ENCODE measurements at regions not wholly inside any gene's neighbourhood (a gene's known extent, or its start where the extent isn't known, plus 50 kb on each side); places are given as distances from the start of the nearest gene placed in this dataset.
"Not testable (repeated sequence)": the region's sequence is repeated elsewhere in the genome, so short reads cannot be mapped to it uniquely, and the experiment has no call there.

DNA sequence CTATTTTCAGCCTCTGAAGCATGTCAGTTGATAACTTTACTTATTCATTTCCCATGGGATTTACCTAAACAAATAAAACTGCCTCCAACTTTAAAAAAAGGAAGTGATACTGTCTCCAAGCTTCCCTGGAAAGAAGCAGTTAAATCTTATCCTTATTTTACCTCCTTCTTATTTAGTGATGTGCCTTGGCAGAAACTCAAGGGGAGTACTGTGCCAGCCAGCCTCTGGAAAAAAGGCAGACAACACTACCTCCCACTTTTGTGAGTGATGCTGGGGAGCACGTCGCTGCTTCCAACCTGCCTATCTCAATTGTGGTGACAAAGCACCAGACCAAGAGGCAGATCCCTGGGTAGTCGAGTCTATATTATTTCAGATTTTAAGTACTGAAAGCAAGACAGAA, 765.6 kb downstream of the DIAPH3 start:
- no peak overlapping the region for H3K4me3 ChIP-seq (replicated peaks; ENCODE audit: low read depth, low read length)
- no peak for DNase-seq (ENCODE audit: extremely low read depth, insufficient read length)

DNA sequence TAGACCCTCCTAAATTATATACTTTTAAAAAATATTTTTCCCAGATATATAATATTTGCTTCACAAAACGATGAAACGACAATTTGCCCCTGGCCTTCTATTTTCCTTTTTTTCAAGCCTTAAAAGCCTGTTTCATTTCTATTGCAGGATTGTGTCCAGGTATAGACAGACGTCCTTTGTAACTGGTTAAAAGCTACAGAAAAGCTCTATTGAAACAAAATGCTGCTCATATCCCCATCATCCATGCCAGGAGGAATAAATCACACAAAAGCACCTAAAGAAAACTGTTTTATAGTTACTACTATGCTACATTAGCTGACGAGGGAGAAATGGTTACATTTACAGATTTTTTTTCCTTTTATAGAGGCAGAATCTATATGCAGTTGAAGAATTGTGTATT, 765.1 kb downstream of the DIAPH3 start:
- H3K27me3 ChIP-seq (replicated peaks; ENCODE audit: control insufficient read depth, insufficient read depth, low read length): no peaks in the 10 kb centered on the region
- no peak overlapping the region for H3K4me3 ChIP-seq (replicated peaks; ENCODE audit: low read depth, low read length)
- H3K36me3 ChIP-seq (ENCODE audit: control insufficient read depth, insufficient read depth, low read length): no peaks in the 10 kb centered on the region
- no peak for DNase-seq (ENCODE audit: extremely low read depth, insufficient read length)
- TF ChIP-seq, protein P1, sequence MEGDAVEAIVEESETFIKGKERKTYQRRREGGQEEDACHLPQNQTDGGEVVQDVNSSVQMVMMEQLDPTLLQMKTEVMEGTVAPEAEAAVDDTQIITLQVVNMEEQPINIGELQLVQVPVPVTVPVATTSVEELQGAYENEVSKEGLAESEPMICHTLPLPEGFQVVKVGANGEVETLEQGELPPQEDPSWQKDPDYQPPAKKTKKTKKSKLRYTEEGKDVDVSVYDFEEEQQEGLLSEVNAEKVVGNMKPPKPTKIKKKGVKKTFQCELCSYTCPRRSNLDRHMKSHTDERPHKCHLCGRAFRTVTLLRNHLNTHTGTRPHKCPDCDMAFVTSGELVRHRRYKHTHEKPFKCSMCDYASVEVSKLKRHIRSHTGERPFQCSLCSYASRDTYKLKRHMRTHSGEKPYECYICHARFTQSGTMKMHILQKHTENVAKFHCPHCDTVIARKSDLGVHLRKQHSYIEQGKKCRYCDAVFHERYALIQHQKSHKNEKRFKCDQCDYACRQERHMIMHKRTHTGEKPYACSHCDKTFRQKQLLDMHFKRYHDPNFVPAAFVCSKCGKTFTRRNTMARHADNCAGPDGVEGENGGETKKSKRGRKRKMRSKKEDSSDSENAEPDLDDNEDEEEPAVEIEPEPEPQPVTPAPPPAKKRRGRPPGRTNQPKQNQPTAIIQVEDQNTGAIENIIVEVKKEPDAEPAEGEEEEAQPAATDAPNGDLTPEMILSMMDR (IDR thresholded peaks at IDR 0.05; ENCODE audit: insufficient read depth, low read length, poor library complexity, severe bottlenecking): no peak

More for the DNA sequence above, 765.6 kb downstream of the DIAPH3 start:
- no peaks in the 10 kb centered on the region for H3K27me3 ChIP-seq (replicated peaks; ENCODE audit: control insufficient read depth, insufficient read depth, low read length)
- H3K36me3 ChIP-seq (ENCODE audit: control insufficient read depth, insufficient read depth, low read length): no peaks in the 10 kb centered on the region
- TF ChIP-seq, protein P1 (IDR thresholded peaks at IDR 0.05; ENCODE audit: insufficient read depth, low read length, poor library complexity, severe bottlenecking): no peak

DNA sequence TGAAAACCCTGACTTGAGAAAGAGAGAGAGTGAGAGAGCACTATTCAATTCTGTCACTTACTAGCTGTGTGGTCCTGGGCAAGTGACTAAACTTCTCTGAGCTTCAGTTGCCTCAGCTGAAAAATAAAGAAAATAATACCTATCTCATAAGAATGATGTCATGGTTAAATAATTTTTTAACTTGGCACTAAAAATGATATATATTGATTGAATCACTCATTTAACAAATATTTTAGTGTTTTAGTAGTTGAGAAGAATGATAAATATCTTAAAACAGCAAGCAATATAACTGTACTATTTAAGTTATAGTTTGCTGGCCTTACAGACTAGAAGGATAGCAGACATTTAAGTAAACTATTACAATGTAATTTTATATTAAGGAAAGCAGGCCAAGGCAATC, 764.2 kb downstream of the DIAPH3 start:
- Histone ChIP-seq H3K4me3 (replicated peaks; ENCODE audit: low read depth, low read length) (no peak overlapping the region), H3K27me3 (replicated peaks; ENCODE audit: control insufficient read depth, insufficient read depth, low read length) (no peaks in the 10 kb centered on the region), H3K36me3 (ENCODE audit: control insufficient read depth, insufficient read depth, low read length) (no peaks in the 10 kb centered on the region)
- DNase-seq (ENCODE audit: extremely low read depth, insufficient read length): no peak
- TF ChIP-seq, protein P1 (IDR thresholded peaks at IDR 0.05; ENCODE audit: insufficient read depth, low read length, poor library complexity, severe bottlenecking): no peak

DNA sequence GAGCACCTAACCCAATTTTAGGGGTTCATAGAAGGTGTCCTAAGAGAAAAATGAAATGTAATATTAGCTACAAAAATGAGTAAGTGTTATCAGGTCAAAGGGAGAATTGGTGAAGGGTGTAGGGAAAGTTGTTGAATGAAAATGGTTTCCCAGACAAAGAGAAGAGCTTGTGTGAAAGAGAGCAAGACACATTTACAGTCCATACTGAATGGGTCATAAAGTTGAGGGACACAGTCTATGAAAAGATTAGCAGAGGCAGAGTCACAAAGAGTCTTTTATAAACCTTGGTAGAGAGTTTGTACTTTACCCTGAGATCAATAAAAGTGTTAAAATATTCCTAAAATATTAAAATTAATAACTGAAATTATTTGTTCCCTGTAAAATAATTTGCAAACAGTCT, 759.4 kb downstream of the DIAPH3 start:
- TF ChIP-seq, protein P1 (IDR thresholded peaks at IDR 0.05; ENCODE audit: insufficient read depth, low read length, poor library complexity, severe bottlenecking): no peak
- no peaks in the 10 kb centered on the region for H3K27me3 ChIP-seq (replicated peaks; ENCODE audit: control insufficient read depth, insufficient read depth, low read length)
- DNase-seq (ENCODE audit: extremely low read depth, insufficient read length): no peak
- no peaks in the 10 kb centered on the region for H3K36me3 ChIP-seq (ENCODE audit: control insufficient read depth, insufficient read depth, low read length)
- no peak overlapping the region for H3K4me3 ChIP-seq (replicated peaks; ENCODE audit: low read depth, low read length)

DNA sequence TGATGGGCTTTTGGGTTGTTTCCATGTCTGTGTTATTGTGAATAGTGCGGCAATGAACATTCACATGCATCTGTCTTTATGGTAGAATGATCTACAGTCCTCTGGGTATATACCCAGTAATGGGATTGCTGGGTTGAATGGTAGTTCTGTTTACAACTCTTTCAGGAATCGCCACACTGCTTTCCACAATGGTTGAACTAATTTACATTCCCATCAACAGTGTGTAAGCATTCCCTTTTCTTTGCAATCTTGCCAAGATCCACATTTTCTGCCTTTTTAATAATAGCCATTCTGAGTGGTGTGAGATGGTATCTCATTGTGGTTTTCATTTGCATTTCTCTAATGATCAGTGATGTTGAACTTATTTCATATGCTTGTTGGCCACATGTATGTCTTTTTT, 756.5 kb downstream of the DIAPH3 start:
- H3K27me3 ChIP-seq (replicated peaks; ENCODE audit: control insufficient read depth, insufficient read depth, low read length); DNase-seq (ENCODE audit: extremely low read depth, insufficient read length); H3K4me3 ChIP-seq (replicated peaks; ENCODE audit: low read depth, low read length); H3K36me3 ChIP-seq (ENCODE audit: control insufficient read depth, insufficient read depth, low read length): not testable (repeated sequence)

DNA sequence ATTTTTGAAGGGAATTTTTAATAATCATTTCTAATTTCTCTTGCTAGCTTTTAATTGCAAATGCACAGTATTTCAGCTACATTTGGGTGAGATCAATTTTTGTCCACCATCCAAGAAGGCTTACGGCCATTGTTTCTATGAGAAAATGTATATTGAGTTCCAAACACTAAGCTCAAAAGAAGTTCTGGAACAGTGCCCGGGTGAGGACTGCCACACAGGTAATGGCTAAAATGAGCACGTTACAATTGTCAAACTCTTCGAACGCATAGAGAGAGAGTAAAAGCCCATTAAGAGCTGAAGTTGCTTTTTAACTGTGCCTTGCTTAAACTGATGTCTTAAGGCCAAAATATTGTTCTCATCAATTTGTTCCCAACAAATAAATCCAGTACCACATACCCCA, 755.0 kb downstream of the DIAPH3 start:
- TF ChIP-seq, protein P1 (IDR thresholded peaks at IDR 0.05; ENCODE audit: insufficient read depth, low read length, poor library complexity, severe bottlenecking): no peak
- no peaks in the 10 kb centered on the region for H3K27me3 ChIP-seq (replicated peaks; ENCODE audit: control insufficient read depth, insufficient read depth, low read length)
- DNase-seq (ENCODE audit: extremely low read depth, insufficient read length): no peak
- H3K4me3 ChIP-seq (replicated peaks; ENCODE audit: low read depth, low read length): no peak overlapping the region
- H3K36me3 ChIP-seq (ENCODE audit: control insufficient read depth, insufficient read depth, low read length): no peaks in the 10 kb centered on the region

Data from GM06990 (cell line).